OCI-LY7 (cell line): ENCODE measurements at regions not wholly inside any gene's neighbourhood (a gene's known extent, or its start where the extent isn't known, plus 50 kb on each side); places are given as distances from the start of the nearest gene placed in this dataset.
"Not testable (repeated sequence)": the region's sequence is repeated elsewhere in the genome, so short reads cannot be mapped to it uniquely, and the experiment has no call there.

ENCODE experiments used
- BruUV-seq: library from RNA; stranded (reverse); fragments of 400-500 nt; replicated peaks from 2 replicates; lab custom pipeline; 2021; lab: Mats Ljungman, UMichigan
- CTCF ChIA-PET: fragments of 300-600 bp; sonication (Branson Sonifier 250); formaldehyde crosslinking; loops from one replicate; lab custom pipeline; 2022; ENCODE audit warnings: antibody characterized with exemption; ENCODE audit not compliant: unreplicated experiment; lab: Charles Lee
- POLR2A ChIA-PET: fragments of 300-600 bp; sonication (Branson Sonifier 250); formaldehyde crosslinking; loops from one replicate; lab custom pipeline; 2022; ENCODE audit warnings: antibody characterized with exemption; lab: Charles Lee
- DNase-seq: peaks from one replicate; pipeline ENCODE4 v3.0.0-alpha.2; 2015; ENCODE audit warnings: low spot score
- H2AFZ ChIP-seq: fragments of 200-600 bp; sonication (generic), shearing (Covaris generic); 2 replicates; pipeline ENCODE4 v1.6.1; 2014; ENCODE audit warnings: mild to moderate bottlenecking, antibody characterized with exemption, low read length, moderate library complexity
- H3K27ac ChIP-seq: fragments of 200-600 bp; sonication (generic); 2 replicates; pipeline ENCODE4 v1.5.1; 2014; ENCODE audit warnings: mixed run types, low read depth, mild to moderate bottlenecking, moderate library complexity, low read length, inconsistent platforms; ENCODE audit not compliant: poor library complexity, severe bottlenecking
- H3K36me3 ChIP-seq: fragments of 200-600 bp; sonication (generic); 2 replicates; pipeline ENCODE4 v1.6.1; 2014; ENCODE audit warnings: mild to moderate bottlenecking, antibody characterized with exemption, low read length, moderate library complexity, mixed read lengths; ENCODE audit not compliant: insufficient read depth
- H3K4me1 ChIP-seq: fragments of 200-600 bp; sonication (generic); 2 replicates; pipeline ENCODE4 v1.5.1; 2014; ENCODE audit warnings: mild to moderate bottlenecking, low read length; ENCODE audit not compliant: insufficient read depth, poor library complexity, severe bottlenecking
- H3K4me2 ChIP-seq: fragments of 200-600 bp; sonication (generic); 2 replicates; pipeline ENCODE4 v1.6.1; 2014; ENCODE audit warnings: mild to moderate bottlenecking, low read length
- H3K4me3 ChIP-seq: fragments of 200-600 bp; sonication (generic); 2 replicates; pipeline ENCODE4 v1.5.1; 2014; ENCODE audit warnings: mild to moderate bottlenecking, low read depth, low read length; ENCODE audit not compliant: poor library complexity, severe bottlenecking
- H3K79me2 ChIP-seq: fragments of 200-600 bp; sonication (generic); 2 replicates; pipeline ENCODE4 v1.6.1; 2016; ENCODE audit warnings: low read depth, mild to moderate bottlenecking, low read length, moderate library complexity, mixed read lengths; ENCODE audit not compliant: insufficient read depth
- H3K9me2 ChIP-seq: fragments of 200-600 bp; sonication (generic); 2 replicates; pipeline ENCODE4 v1.6.1; 2016; ENCODE audit warnings: mild to moderate bottlenecking, low read length, mixed read lengths; ENCODE audit not compliant: insufficient read depth
- H3K9me3 ChIP-seq: fragments of 200-600 bp; sonication (generic); 2 replicates; pipeline ENCODE4 v1.6.1; 2014; ENCODE audit warnings: mild to moderate bottlenecking, mixed run types, low read length, mixed read lengths
- H4K20me1 ChIP-seq: fragments of 200-600 bp; sonication (generic); 2 replicates; pipeline ENCODE4 v1.6.1; 2014; ENCODE audit warnings: mild to moderate bottlenecking, antibody characterized with exemption, low read length, moderate library complexity, mixed read lengths; ENCODE audit not compliant: insufficient read depth
- EZH2phosphoT487 ChIP-seq: fragments of 200-600 bp; sonication (generic); IDR thresholded peaks from 2 replicates; pipeline ENCODE4 v1.6.1; 2018; ENCODE audit warnings: low read depth, borderline replicate concordance, mild to moderate bottlenecking, mixed run types, antibody characterized with exemption, low read length, moderate library complexity, mixed read lengths
- intact Hi-C: fragments of 100-400 bp; cut with micrococcal nuclease; formaldehyde crosslinking; loops from one replicate; pipeline ENCODE4 v1.10.0; 2022; ENCODE audit not compliant: unreplicated experiment
- TF ChIP-seq, protein P1 (sequence below): fragments of 200-600 bp; sonication (generic); conservative IDR thresholded peaks from 2 replicates; pipeline ENCODE4 v1.5.1; 2014; ENCODE audit warnings: mild to moderate bottlenecking, antibody characterized with exemption, low read length, moderate library complexity, mixed read lengths

DNA sequence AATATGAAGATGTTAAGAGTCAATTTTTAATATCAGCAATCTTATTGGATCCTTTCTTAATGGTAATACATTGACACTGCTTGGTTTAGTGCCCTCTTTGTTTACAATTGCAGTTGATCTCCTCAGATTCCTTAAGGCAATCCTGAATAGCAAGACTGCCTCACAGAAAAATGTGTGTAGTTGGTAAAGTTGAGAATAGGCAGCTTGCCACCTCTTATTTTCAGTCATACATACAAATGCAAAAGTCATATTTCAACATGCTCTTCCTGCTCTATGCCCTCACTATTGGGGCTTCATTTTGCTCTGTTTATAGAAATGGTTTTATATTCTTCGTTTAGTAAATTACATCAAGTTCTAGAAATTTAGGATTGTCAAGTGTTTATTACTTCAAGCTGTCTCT lies 661.1 kb upstream of the ANKRD30A start:
- no peaks in the 10 kb centered on the region for H3K9me3 ChIP-seq
- H3K4me1 ChIP-seq = no peaks in the 10 kb centered on the region
- no peak overlapping the region for H2AFZ ChIP-seq
- intact Hi-C loops = no loop called here
- no peaks in the 10 kb centered on the region for H3K79me2 ChIP-seq
- no peak overlapping the region for H3K4me3 ChIP-seq
- ChIA-PET CTCF (no interaction called here), POLR2A (interaction anchor here (0.5 kb wide), 1 partner anchor 13 kb away, joined by 3 read pairs; no protein-coding TSS in a partner anchor)
- no peak for TF ChIP-seq EZH2phosphoT487
- TF ChIP-seq, protein P1, sequence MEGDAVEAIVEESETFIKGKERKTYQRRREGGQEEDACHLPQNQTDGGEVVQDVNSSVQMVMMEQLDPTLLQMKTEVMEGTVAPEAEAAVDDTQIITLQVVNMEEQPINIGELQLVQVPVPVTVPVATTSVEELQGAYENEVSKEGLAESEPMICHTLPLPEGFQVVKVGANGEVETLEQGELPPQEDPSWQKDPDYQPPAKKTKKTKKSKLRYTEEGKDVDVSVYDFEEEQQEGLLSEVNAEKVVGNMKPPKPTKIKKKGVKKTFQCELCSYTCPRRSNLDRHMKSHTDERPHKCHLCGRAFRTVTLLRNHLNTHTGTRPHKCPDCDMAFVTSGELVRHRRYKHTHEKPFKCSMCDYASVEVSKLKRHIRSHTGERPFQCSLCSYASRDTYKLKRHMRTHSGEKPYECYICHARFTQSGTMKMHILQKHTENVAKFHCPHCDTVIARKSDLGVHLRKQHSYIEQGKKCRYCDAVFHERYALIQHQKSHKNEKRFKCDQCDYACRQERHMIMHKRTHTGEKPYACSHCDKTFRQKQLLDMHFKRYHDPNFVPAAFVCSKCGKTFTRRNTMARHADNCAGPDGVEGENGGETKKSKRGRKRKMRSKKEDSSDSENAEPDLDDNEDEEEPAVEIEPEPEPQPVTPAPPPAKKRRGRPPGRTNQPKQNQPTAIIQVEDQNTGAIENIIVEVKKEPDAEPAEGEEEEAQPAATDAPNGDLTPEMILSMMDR = no peak
- no peaks in the 10 kb centered on the region for H4K20me1 ChIP-seq
- DNase-seq = no peak
- no peak overlapping the region for H3K4me2 ChIP-seq
- H3K9me2 ChIP-seq = no peaks in the 10 kb centered on the region
- BruUV-seq = no TSS peak
- no peak overlapping the region for H3K27ac ChIP-seq
- H3K36me3 ChIP-seq = no peaks in the 10 kb centered on the region

DNA sequence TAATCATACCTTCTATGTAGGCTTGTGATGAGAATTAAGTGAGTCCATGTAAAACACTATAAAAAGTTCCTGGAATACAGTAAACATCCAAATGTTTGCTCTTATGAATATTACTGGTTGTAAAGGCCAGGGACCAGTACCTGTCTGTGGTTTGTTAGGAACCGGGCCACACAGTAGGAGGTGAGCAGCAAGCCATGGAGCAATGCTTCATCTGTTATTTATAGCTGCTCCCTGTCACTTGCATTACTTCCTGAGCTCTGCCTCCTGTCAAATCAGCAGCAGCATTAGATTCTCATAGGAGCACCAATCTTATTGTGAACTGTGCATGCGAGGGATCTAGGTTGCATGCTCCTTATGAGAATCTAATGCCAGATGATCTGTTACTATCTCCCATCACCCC lies 662.0 kb upstream of the ANKRD30A start:
- no TSS peak for BruUV-seq
- Histone ChIP-seq H3K4me1 (no peaks in the 10 kb centered on the region), H3K4me3 (no peak overlapping the region), H3K9me3 (no peaks in the 10 kb centered on the region), H3K79me2 (no peaks in the 10 kb centered on the region), H3K36me3 (no peaks in the 10 kb centered on the region), H3K9me2 (no peaks in the 10 kb centered on the region), H3K27ac (no peak overlapping the region), H3K4me2 (no peak overlapping the region), H4K20me1 (no peaks in the 10 kb centered on the region), H2AFZ (no peak overlapping the region)
- TF ChIP-seq, protein P1 = no peak
- TF ChIP-seq EZH2phosphoT487 = no peak
- ChIA-PET CTCF (no interaction called here), POLR2A (interaction anchor here (0.9 kb wide), 1 partner anchor 9 kb away, joined by 3 read pairs; no protein-coding TSS in a partner anchor)
- no peak for DNase-seq
- intact Hi-C loops = no loop called here

DNA sequence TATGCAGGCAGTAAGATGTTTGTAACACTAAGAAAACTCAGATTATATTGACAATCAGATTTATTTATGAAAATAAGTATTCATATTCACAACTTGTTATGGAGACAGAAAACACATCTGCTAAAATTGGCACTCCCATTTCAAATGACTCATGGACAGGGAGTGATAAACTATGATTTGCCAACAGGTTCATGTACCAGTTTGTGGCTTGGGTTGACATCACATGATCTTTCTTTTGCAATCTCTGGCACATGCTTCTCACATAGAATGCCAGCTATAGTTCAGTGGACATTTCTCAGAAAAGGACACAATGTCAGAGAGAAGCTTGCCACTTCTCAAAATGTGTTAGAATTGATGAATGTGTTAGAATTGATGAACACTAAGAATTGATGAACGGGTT lies 663.2 kb upstream of the ANKRD30A start:
- no peaks in the 10 kb centered on the region for H4K20me1 ChIP-seq
- POLR2A ChIA-PET = no interaction called here
- H3K79me2 ChIP-seq = no peaks in the 10 kb centered on the region
- no peak overlapping the region for H3K4me2 ChIP-seq
- no peaks in the 10 kb centered on the region for H3K9me2 ChIP-seq
- CTCF ChIA-PET = no interaction called here
- intact Hi-C loops = no loop called here
- TF ChIP-seq EZH2phosphoT487 = no peak
- TF ChIP-seq, protein P1 = no peak
- H3K4me1 ChIP-seq = no peaks in the 10 kb centered on the region
- no peaks in the 10 kb centered on the region for H3K9me3 ChIP-seq
- H3K27ac ChIP-seq = no peak overlapping the region
- no peak overlapping the region for H3K4me3 ChIP-seq
- no peaks in the 10 kb centered on the region for H3K36me3 ChIP-seq
- no TSS peak for BruUV-seq
- DNase-seq = no peak
- H2AFZ ChIP-seq = no peak overlapping the region

DNA sequence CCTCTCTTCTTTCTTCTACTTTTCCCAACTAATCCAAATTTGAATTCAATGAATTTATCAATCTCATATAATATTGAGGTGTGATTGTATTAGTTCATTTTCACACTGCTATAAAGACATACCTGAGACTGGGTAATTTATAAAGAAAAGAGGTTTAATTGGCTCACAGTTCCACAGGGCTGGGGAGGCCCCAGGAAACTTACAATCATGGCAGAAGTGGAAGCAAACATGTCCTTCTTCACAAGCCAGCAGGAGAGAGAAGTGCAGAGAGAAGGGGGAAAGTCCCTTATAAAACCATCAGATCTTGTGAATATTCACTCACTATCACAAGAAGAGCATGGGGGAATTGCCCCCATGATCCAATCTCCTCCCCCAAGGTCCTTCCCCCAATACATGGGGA lies 667.0 kb upstream of the ANKRD30A start:
- H3K9me3 ChIP-seq, DNase-seq, intact Hi-C loops, H3K79me2 ChIP-seq, H4K20me1 ChIP-seq, H3K9me2 ChIP-seq, H3K4me1 ChIP-seq, BruUV-seq, H3K36me3 ChIP-seq, POLR2A ChIA-PET, H3K27ac ChIP-seq, H2AFZ ChIP-seq, CTCF ChIA-PET, H3K4me3 ChIP-seq, H3K4me2 ChIP-seq: not testable (repeated sequence)
